Endodermal cell (in vitro differentiated cells): ENCODE measurements at regions not wholly inside any gene's neighbourhood (a gene's known extent, or its start where the extent isn't known, plus 50 kb on each side); places are given as distances from the start of the nearest gene placed in this dataset.

ENCODE experiments used
- DNase-seq: peaks from one replicate; pipeline ENCODE4 v3.0.0-alpha.2; 2017
- H3K27ac ChIP-seq: 2 replicates; pipeline ENCODE4 v1.5.1; 2013; ENCODE audit warnings: mild to moderate bottlenecking, low read depth, low read length, moderate library complexity
- H3K27me3 ChIP-seq: 2 replicates; pipeline ENCODE4 v1.6.1; 2013; ENCODE audit warnings: mild to moderate bottlenecking, low read length, moderate library complexity; ENCODE audit not compliant: insufficient read depth, control insufficient read depth, poor library complexity, severe bottlenecking
- H3K36me3 ChIP-seq: 2 replicates; pipeline ENCODE4 v1.7.0; 2013; ENCODE audit warnings: mild to moderate bottlenecking, low read length, moderate library complexity; ENCODE audit not compliant: control insufficient read depth, insufficient read depth
- H3K4me1 ChIP-seq: one replicate; pipeline ENCODE4 v1.7.0; 2013; ENCODE audit warnings: low read length; ENCODE audit not compliant: control insufficient read depth, insufficient read depth
- H3K4me3 ChIP-seq: 2 replicates; pipeline ENCODE4 v1.5.1; 2013; ENCODE audit warnings: mild to moderate bottlenecking, low read length, moderate library complexity
- H3K9ac ChIP-seq: 2 replicates; pipeline ENCODE4 v1.6.1; 2013; ENCODE audit warnings: mild to moderate bottlenecking, low read length, moderate library complexity; ENCODE audit not compliant: poor library complexity, severe bottlenecking; ENCODE audit errors: extremely low read depth
- H3K9me3 ChIP-seq: 2 replicates; pipeline ENCODE4 v1.6.1; 2013; ENCODE audit warnings: mild to moderate bottlenecking, low read length, moderate library complexity; ENCODE audit not compliant: control insufficient read depth
- H3K27ac Mint-ChIP-seq: 2 replicates; pipeline ENCODE4 v1.8.0; 2020; ENCODE audit warnings: mixed read lengths
- H3K27me3 Mint-ChIP-seq: 2 replicates; pipeline ENCODE4 v1.8.0; 2021; ENCODE audit warnings: mild to moderate bottlenecking, mixed read lengths; ENCODE audit not compliant: insufficient read depth
- H3K36me3 Mint-ChIP-seq: 2 replicates; pipeline ENCODE4 v1.8.0; 2020; ENCODE audit warnings: low read depth, mixed read lengths
- H3K4me1 Mint-ChIP-seq: 2 replicates; pipeline ENCODE4 v1.8.0; 2020; ENCODE audit warnings: mixed read lengths
- H3K4me3 Mint-ChIP-seq: 2 replicates; pipeline ENCODE4 v1.8.0; 2020; ENCODE audit warnings: mild to moderate bottlenecking, moderate library complexity, mixed read lengths
- H3K9me3 Mint-ChIP-seq: 2 replicates; pipeline ENCODE4 v1.8.0; 2020; ENCODE audit warnings: mild to moderate bottlenecking, mixed read lengths
- CTCF ChIP-seq: fragments of 200-600 bp; sonication (generic); conservative IDR thresholded peaks from 2 replicates; pipeline ENCODE4 v1.5.0; 2021; ENCODE audit warnings: antibody characterized with exemption, mild to moderate bottlenecking
- WGBS, 2 experiments: methylation state at CpG; one replicate each; pipeline versions ENCODE4 v1.1.5 to v1.1.7; 2013; ENCODE audit warnings: missing lambda C conversion rate in 2 of 2, mixed read lengths in 1 of 2; ENCODE audit not compliant: insufficient coverage in 1 of 2, insufficient read length in 1 of 2; 5-methylcytosine and 5-hydroxymethylcytosine counted together

DNA sequence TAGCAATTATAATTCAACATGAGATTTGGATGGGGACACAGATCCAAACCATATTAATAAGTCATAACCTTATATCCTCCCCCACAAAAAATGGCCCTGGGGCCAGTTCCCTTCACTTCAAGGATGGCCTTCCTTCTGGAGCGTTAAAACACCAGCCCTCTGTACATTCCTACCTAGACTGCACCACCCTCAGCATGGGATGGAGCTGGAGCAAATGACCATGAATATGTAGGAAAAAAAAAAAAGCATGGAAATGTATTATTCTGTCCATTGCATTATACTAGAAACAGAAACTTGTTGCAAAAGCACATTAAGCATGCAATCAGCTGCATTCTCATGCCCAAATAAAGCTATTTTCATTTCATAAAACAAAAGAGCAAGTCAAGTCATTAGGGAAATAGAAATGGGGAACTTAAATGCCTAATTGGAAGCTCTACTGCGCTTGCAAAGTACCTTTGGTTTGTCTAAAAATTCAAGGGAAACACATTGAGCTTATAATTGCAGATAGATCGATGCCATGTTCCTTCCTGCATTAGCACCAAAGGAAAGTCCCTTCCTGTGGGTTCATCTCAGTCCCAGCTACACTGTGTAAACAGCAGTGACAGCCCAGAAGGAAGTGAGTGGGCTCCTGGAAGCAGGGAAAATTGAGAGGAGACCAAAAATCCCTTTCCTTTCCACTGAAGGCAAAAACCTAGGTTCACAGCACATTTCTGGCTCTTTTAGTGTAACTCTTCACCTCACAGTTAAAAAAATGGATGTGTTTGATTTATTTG lies 252.0 kb upstream of the KLHL29 start:
- Mint-ChIP-seq H3K9me3 (peaks cover 13% of the 10 kb centered on the region), H3K4me3 (no peak overlapping the region), H3K36me3 (no peaks in the 10 kb centered on the region), H3K27ac (no peak overlapping the region), H3K27me3 (peaks cover 14% of the 10 kb centered on the region), H3K4me1 (peaks cover 20% of the 10 kb centered on the region)
- no peak for TF ChIP-seq CTCF
- no peak for DNase-seq
- Histone ChIP-seq H3K9me3 (peaks cover 11% of the 10 kb centered on the region), H3K27me3 (peaks cover 9% of the 10 kb centered on the region), H3K9ac (no peak overlapping the region), H3K27ac (no peak overlapping the region), H3K36me3 (no peaks in the 10 kb centered on the region), H3K4me3 (no peak overlapping the region), H3K4me1 (peaks cover 14% of the 10 kb centered on the region)
- WGBS, 2 experiments, result 85 to 94% methylated on average over 2 to 3 of the region's 3 CpGs

- Histone ChIP-seq H3K27me3 (peaks cover 9% of the 10 kb centered on the region), H3K9me3 (no peaks in the 10 kb centered on the region), H3K9ac (peak overlapping the region; percentile 3), H3K4me3 (no peak overlapping the region), H3K4me1 (peaks cover 14% of the 10 kb centered on the region), H3K27ac (no peak overlapping the region), H3K36me3 (no peaks in the 10 kb centered on the region)
- H3K27me3 Mint-ChIP-seq, result peaks cover 11% of the 10 kb centered on the region
- no peak for DNase-seq
- no peak overlapping the region for H3K4me3 Mint-ChIP-seq
- H3K9me3 Mint-ChIP-seq, result no peaks in the 10 kb centered on the region
- peaks cover 26% of the 10 kb centered on the region for H3K4me1 Mint-ChIP-seq
- no peak for TF ChIP-seq CTCF
- H3K27ac Mint-ChIP-seq, result no peak overlapping the region
- 94 to 100% methylated on average over 1 of the region's 1 CpG for WGBS, 2 experiments
- H3K36me3 Mint-ChIP-seq, result no peaks in the 10 kb centered on the region
Measured at GRCh38 chr2:23134726-23135125, 250.3 kb upstream of the KLHL29 start.

GRCh38 chr2:23135481-23136100 lies 249.4 kb upstream of the KLHL29 start:
- H3K27ac ChIP-seq, result no peak overlapping the region
- H3K9ac ChIP-seq, result peak overlapping the region; percentile 3
- H3K4me3 Mint-ChIP-seq, result no peak overlapping the region
- whole genome bisulfite sequencing, 2 experiments, result 55 to 63% methylated on average over 8 to 9 of the region's 9 CpGs
- H3K9me3 ChIP-seq, result no peaks in the 10 kb centered on the region
- no peak overlapping the region for H3K4me3 ChIP-seq
- H3K27me3 Mint-ChIP-seq, result peaks cover 11% of the 10 kb centered on the region
- peaks cover 9% of the 10 kb centered on the region for H3K27me3 ChIP-seq
- H3K4me1 Mint-ChIP-seq, result peaks cover 26% of the 10 kb centered on the region
- no peaks in the 10 kb centered on the region for H3K36me3 ChIP-seq
- no peak overlapping the region for H3K27ac Mint-ChIP-seq
- H3K36me3 Mint-ChIP-seq, result no peaks in the 10 kb centered on the region
- H3K4me1 ChIP-seq, result peaks cover 13% of the 10 kb centered on the region
- peak; percentile 83 for DNase-seq
- no peaks in the 10 kb centered on the region for H3K9me3 Mint-ChIP-seq
- TF ChIP-seq CTCF, result no peak
